Activated T-cell treated with anti-CD3 and anti-CD28 coated beads, Interleukin-2, amount 50 U/mL, for 48 hours (primary cell): ENCODE measurements at regions not wholly inside any gene's neighbourhood (a gene's known extent, or its start where the extent isn't known, plus 50 kb on each side); places are given as distances from the start of the nearest gene placed in this dataset.
"Not testable (repeated sequence)": the region's sequence is repeated elsewhere in the genome, so short reads cannot be mapped to it uniquely, and the experiment has no call there.

ENCODE experiments used
- DNase-seq, 2 experiments: peaks; one replicate each; pipeline ENCODE4 v3.0.0-alpha.2; 2020

- DNase-seq = no peak
Measured at GRCh38 chr2:181798022-181798421, 93.5 kb upstream of the ITPRID2 start.

DNA sequence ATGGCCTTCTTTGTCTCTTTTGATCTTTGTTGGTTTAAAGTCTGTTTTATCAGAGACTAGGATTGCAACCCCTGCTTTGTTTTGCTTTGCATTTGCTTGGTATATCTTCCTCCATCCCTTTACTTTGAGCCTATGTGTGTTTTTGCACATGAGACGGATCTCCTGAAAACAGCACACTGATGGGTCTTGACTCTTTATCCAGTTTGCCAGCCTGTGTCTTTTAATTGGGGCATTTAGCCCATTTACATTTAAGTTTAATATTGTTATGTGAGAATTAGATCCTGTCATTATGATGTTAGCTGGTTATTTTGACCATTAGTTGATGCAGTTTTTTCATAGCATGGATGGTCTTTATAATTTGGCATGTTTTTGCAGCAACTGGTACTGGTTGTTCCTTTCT is 89.2 kb upstream of the ITPRID2 start:
- not testable (repeated sequence) for DNase-seq

DNA sequence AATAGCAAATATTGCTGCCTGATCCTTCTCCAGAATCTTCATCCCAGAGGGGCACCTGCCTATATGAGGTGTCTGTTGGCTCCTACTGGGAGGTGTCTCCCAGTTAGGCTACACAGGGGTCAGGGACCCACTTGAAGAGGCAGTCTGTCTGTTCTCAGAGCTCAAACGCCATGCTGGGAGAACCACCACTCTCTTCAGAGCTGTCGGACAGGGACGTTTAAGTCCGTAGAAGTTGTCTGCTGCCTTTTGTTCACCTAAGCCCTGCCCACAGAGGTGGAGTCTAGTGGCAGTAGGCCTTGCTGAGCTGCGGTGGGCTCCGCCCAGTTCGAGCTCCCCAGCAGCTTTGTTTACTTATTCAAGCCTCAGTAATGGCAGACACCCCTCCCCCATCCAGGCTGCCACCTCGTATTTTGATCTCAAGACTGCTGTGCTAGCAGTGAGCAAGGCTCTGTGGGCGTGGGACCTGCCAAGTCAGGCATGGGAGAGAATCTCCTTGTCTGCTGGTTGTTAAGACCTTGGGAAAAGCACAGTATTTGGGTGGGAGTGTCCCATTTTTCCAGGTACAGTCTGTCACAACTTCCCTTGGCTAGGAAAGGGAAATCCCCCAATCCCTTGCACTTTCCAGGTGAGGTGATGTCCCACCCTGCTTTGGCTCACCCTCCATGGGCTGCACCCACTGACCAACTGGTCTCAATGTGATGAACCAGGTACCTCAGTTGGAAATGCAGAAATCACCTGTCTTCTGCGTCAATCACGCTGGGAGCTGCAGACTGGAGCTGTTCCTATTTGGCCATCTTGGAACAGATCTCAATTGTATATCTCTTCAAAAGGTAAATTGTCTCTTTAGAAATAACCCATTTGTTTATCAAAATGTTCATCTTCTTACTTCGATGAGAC is 87.4 kb upstream of the ITPRID2 start:
- not testable (repeated sequence) for DNase-seq

- DNase-seq = no peak
Measured at GRCh38 chr2:181805228-181806038, 86.1 kb upstream of the ITPRID2 start.

DNA sequence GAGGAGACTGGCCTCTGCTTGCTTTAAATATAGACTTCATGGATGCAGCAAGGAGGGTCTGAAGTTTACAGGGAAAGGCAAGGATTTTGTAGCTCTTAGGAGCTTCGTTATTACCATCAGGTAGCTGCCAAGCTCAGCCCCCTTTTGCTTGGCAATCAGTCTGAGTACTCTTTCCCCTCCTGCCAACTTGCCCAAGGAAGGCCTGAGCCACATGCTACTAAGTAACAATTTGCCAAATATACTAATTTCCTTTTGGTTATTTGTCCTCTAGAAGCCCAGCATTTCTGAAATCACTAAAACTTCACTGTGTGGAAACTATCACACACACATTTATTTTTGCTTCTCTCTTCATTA is 85.5 kb upstream of the ITPRID2 start:
- no peak for DNase-seq

- DNase-seq = no peak
Measured at GRCh38 chr2:181807526-181807925, 84.0 kb upstream of the ITPRID2 start.

DNA sequence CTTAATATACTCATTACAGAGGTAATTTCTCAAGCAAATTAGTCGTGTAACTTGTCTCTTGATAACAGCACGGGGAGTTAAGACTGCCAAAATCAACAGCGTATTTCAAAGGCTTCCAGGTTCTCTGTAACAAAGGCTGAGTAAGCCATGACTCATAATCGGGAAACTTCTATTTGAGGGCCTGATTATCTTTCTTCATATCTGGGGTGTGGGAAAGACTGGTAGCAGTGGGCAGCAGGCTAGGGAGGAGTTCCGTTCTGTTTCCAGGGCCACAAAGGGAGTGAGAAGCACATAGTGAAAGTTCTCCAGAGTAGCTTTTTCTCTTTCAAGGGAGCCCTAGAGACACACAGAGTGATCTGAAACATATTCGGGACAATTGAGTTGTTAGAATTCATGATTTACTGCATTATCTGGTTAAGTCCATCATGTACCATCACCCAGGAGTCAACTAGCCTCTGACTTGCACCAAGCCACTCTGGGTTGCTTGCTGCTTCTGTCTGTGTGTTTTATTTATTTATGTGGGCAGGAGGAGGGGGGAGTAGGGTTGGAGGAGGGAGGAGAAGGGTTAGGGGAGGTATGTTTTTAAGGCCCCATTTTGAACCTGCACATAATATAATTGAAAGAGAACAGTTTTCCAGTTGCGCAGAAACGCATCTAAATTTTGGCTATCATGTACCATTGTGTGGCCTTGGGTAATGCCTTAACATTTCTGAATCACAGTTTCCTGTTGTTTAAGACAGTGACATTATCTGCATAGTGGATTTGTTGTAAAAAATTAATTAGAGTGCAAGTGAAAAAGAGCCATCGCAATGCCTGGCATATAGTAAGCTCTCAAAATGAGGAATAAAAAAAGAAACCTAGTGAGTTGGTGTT is 80.5 kb upstream of the ITPRID2 start:
- DNase-seq = peak in 1 of 2 experiments; percentile 20

DNA sequence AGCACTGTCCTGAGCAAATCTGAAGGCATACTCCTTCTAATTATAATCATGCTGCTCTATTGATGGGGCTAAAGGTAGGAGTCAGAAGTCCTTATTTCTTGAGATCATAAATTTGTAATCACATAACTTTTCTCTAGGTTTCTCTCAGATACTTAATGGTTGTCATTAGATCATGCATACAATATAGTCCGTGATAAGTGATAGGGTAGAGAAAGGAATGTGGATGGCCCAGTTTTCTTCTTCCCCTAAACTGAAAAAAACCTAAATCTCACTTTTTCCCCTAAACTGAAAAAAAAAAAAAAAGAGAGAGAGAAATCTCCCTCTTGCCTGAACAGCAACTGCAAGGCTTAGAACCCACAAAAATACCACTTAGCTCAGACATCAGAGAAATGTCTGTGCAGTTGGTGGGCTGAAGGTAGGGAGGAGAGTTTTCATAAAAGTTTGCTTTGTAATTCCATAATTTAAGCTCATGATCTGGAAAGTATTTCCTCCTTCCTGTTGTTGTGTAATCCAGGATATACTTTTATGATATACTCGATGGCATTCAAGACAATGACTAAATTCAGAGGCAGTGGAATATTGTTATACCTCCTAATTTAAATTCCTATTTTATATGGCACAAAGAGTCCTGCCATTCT is 79.3 kb upstream of the ITPRID2 start:
- DNase-seq = no peak

DNA sequence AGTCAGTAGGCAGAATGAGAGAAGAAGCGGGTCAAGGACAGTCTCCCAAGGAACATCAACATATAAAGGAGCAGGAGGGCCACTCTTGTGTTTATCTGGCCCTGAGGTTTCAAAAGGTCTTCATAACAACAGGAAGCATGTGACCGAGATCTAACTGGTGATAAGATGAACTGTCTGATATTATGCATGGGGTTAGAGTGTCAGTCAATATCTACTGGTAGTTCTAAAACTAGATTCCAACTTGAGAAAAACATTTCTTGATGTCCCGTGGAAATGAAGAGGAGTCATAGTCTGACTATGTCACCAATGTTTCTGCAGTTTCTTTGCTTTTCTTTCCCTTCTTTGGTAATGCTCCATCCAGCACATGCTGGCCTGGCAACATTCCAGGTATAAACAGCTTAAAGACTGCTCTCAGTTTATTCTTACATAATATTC is 77.5 kb upstream of the ITPRID2 start:
- DNase-seq = no peak

GRCh38 chr2:181817509-181817908 is 74.0 kb upstream of the ITPRID2 start:
- no peak for DNase-seq

GRCh38 chr2:181818058-181818680 is 73.4 kb upstream of the ITPRID2 start:
- DNase-seq = no peak

GRCh38 chr2:181818840-181819239 is 72.7 kb upstream of the ITPRID2 start:
- no peak for DNase-seq

DNA sequence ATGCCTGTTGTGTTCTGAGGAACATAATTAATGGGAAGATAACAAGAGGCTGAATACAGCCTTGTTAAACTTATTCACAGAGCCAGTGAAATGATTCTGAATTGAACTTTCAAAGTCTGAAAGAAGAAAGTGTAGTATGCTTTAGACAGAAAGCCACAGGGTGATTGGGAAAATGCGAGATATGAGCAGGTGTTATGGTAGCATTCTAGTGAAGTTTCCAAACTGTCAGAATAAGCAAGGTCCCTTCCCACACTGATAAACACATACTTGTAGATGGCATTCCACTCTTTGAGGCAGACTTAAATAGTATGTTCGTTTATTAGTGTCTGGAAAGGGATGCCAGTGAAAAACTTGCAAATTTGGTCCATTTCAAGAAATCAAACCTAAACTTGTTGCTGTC is 70.5 kb upstream of the ITPRID2 start:
- DNase-seq = no peak

GRCh38 chr2:181822097-181822496 is 69.4 kb upstream of the ITPRID2 start:
- no peak for DNase-seq

DNA sequence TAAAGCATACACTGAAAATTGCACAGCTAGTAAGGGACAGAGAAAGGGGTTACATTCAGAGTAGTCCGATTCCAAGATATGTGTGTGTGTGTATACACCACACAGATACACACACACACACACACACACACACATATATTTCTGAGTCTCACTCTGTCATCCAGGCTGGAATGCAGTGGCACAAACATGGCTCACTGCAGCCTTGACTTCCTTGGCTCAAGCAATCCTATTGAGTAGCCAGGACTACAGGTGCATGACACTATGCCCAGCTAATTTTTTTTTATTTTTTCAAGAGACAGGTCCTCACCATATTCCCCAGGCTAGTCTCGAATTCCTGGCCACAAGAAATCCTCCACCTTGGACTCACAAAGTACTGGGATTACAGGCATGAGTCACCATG is 68.1 kb upstream of the ITPRID2 start:
- DNase-seq = no peak

DNA sequence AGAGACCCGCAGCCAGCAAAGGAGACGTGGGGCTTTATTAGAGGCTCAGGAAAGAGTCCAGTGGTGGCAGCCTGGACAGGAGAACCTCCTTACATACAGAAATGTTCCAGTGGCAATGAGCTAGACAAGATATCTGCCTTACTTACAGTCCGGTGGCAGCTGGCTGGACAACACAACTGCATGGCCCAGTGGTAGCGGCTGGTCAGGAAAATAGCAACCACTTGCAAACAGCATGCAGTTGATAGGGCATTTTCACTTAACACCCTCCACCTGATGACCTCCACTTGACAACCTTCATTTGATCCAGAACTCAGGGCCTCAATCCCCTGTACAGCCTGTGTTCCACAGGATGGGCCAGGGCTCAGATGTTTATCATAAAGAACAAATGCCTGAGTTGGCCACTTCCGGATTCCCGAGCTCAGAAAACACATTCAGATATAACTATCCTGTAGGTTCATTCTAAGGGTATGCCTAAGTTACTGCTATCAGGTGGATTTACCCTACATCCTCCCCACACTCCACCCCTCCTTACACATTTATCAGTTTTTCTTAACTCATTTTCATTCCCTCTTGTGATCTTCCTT is 63.3 kb upstream of the ITPRID2 start:
- no peak for DNase-seq

DNA sequence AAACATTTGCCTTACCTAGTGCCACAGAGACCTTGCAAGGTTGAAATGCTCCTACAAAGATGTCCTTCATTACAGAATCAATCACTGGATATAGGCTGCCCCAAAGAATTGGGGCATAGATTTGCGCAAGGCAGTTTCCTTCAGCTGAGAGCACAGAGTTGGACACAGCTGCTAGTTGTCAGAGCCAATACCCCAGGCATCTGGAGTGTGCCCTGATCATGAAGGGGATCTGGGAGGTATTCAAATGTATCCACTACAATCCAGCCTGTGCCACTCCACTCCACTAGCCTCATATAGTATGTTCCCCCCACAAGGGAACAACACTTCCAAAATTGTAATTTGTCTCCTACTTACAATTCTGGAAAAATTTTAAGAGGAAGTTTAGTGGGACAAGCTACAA is 62.3 kb upstream of the ITPRID2 start:
- no peak for DNase-seq

- no peak for DNase-seq
Measured at GRCh38 chr2:181832015-181832414, 59.5 kb upstream of the ITPRID2 start.

- no peak for DNase-seq
Measured at GRCh38 chr2:181836583-181836982, 54.9 kb upstream of the ITPRID2 start.

- DNase-seq = no peak
Measured at GRCh38 chr2:181837563-181837962, 54.0 kb upstream of the ITPRID2 start.

DNA sequence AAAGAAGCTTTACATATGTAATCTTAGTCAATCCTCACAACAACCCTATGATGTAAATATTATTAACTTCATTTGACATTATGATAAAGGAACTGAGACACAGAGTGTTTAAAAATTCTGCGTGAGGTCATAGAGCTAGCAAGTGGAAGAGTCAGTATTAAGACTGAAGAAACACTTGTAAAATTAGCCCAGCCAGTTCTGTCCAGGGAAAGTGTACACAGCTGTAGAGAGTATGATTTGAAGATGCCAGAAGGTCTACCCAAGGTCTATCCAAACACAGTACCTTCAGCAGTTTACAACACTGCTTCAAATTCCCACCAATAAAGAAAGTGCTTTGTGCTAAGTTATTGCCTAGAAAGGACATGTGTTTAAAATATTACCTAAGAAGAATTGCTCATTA is 51.7 kb upstream of the ITPRID2 start:
- no peak for DNase-seq

DNA sequence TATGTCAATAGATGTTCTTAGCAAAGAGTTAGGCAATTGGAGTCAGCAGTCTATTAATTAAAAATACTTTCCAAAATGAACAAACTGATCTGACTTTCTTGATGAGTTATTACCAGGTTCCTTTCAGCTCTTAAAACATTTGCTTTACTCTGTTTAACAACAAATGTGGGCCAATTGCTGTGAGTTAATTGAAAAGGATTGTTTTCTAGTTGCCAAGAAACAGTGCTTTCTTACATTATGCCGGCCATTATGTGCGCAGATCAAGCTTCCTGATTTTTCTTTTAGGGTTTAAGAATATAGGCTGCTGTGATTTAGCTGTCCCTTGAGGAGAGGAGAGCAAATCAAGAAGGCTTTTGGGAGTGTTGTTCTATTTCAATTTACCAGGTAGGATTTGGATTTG is 50.5 kb upstream of the ITPRID2 start:
- DNase-seq = no peak
